ENCODE measurements at regions not wholly inside any gene's neighbourhood (a gene's known extent, or its start where the extent isn't known, plus 50 kb on each side); places are given as distances from the start of the nearest gene placed in this dataset.

DNA sequence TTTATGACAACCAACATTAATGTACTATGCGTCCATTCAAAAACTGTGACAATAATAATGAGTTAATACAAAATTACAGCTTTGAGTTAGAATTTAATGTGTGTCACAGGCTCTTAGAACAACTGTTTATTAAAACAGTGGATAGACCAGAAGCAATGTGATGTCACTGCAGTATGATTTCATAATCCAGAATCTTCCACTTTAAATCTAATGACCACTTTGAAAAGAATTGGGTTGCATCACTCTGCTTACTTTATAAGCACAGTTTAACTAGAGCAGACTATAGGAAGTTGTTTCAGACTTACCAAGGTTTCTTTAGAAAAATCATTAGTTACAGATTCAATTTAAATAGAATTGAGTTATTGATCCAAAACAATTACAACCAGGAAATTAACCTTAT is 758.5 kb downstream of the KCTD8 start:
- H3K27ac ChIP-seq (replicated peaks) = no peak overlapping the region
- no peak overlapping the region for H3K4me3 ChIP-seq (replicated peaks; ENCODE audit: insufficient read depth, low read length)
- no peaks in the 10 kb centered on the region for H3K27me3 ChIP-seq (ENCODE audit: insufficient read depth, poor library complexity, severe bottlenecking)
- TF ChIP-seq, protein P1, sequence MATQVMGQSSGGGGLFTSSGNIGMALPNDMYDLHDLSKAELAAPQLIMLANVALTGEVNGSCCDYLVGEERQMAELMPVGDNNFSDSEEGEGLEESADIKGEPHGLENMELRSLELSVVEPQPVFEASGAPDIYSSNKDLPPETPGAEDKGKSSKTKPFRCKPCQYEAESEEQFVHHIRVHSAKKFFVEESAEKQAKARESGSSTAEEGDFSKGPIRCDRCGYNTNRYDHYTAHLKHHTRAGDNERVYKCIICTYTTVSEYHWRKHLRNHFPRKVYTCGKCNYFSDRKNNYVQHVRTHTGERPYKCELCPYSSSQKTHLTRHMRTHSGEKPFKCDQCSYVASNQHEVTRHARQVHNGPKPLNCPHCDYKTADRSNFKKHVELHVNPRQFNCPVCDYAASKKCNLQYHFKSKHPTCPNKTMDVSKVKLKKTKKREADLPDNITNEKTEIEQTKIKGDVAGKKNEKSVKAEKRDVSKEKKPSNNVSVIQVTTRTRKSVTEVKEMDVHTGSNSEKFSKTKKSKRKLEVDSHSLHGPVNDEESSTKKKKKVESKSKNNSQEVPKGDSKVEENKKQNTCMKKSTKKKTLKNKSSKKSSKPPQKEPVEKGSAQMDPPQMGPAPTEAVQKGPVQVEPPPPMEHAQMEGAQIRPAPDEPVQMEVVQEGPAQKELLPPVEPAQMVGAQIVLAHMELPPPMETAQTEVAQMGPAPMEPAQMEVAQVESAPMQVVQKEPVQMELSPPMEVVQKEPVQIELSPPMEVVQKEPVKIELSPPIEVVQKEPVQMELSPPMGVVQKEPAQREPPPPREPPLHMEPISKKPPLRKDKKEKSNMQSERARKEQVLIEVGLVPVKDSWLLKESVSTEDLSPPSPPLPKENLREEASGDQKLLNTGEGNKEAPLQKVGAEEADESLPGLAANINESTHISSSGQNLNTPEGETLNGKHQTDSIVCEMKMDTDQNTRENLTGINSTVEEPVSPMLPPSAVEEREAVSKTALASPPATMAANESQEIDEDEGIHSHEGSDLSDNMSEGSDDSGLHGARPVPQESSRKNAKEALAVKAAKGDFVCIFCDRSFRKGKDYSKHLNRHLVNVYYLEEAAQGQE (IDR thresholded peaks at IDR 0.05; ENCODE audit: insufficient replicate concordance, low read depth) = no peak
- TF ChIP-seq, protein P2, sequence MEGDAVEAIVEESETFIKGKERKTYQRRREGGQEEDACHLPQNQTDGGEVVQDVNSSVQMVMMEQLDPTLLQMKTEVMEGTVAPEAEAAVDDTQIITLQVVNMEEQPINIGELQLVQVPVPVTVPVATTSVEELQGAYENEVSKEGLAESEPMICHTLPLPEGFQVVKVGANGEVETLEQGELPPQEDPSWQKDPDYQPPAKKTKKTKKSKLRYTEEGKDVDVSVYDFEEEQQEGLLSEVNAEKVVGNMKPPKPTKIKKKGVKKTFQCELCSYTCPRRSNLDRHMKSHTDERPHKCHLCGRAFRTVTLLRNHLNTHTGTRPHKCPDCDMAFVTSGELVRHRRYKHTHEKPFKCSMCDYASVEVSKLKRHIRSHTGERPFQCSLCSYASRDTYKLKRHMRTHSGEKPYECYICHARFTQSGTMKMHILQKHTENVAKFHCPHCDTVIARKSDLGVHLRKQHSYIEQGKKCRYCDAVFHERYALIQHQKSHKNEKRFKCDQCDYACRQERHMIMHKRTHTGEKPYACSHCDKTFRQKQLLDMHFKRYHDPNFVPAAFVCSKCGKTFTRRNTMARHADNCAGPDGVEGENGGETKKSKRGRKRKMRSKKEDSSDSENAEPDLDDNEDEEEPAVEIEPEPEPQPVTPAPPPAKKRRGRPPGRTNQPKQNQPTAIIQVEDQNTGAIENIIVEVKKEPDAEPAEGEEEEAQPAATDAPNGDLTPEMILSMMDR (IDR thresholded peaks at IDR 0.05; ENCODE audit: insufficient read depth, low read length) = no peak
- TF ChIP-seq POLR2AphosphoS5 (IDR thresholded peaks at IDR 0.05; ENCODE audit: low read depth) (no peak), GABPA (IDR thresholded peaks at IDR 0.05; ENCODE audit: low read depth) (no peak), SPI1 (IDR thresholded peaks at IDR 0.05; ENCODE audit: borderline replicate concordance, low read depth) (no peak)
- DNase-seq (ENCODE audit: low read depth in 1 of 2, low spot score in 1 of 2) = no peak

DNA sequence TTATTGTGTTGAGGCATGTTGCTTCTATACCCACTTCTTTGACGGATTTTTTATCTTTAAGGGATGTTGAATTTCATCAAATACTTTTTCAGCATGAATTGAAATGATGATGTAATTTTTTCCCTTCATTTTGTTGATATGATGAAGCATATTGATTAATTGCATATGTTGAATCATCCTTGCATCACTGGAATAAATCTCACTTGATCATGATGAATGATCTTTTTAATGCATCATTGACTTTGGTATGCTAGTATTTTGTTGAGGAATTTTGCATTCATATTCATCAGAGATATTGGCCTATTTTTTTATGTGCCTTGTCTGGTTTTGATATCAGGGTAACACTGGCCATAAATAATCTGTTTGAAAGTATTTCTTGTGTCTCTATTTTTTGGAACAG is 754.7 kb downstream of the KCTD8 start:
- Histone ChIP-seq H3K27ac (replicated peaks) (no peak overlapping the region), H3K27me3 (ENCODE audit: insufficient read depth, poor library complexity, severe bottlenecking) (no peaks in the 10 kb centered on the region), H3K4me3 (replicated peaks; ENCODE audit: insufficient read depth, low read length) (no peak overlapping the region)
- TF ChIP-seq GABPA (IDR thresholded peaks at IDR 0.05; ENCODE audit: low read depth) (no peak), SPI1 (IDR thresholded peaks at IDR 0.05; ENCODE audit: borderline replicate concordance, low read depth) (no peak), POLR2AphosphoS5 (IDR thresholded peaks at IDR 0.05; ENCODE audit: low read depth) (no peak)
- TF ChIP-seq, protein P2 (IDR thresholded peaks at IDR 0.05; ENCODE audit: insufficient read depth, low read length) = no peak
- TF ChIP-seq, protein P1 (IDR thresholded peaks at IDR 0.05; ENCODE audit: insufficient replicate concordance, low read depth) = no peak
- DNase-seq (ENCODE audit: low read depth in 1 of 2, low spot score in 1 of 2) = no peak

DNA sequence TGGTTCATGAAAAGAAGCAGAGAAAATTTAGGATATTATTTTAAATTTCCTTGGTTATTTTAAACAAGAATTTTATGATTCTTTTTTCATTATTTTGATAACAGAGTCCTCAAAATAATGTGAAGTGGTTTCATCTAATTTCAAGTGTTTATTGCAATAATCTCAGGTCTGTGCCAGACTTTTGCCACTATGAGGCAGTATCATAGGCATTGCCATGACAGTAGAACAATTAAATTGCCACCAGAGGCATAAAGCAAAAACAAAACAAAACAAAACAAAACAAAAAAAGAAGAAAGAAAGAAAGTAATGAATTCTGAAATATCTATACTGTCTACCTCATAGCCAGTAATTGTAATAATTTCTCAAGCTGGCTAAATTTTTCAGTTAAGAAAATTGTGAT is 739.2 kb downstream of the KCTD8 start:
- Histone ChIP-seq H3K4me3 (replicated peaks; ENCODE audit: insufficient read depth, low read length) (no peak overlapping the region), H3K27ac (replicated peaks) (no peak overlapping the region), H3K27me3 (ENCODE audit: insufficient read depth, poor library complexity, severe bottlenecking) (no peaks in the 10 kb centered on the region)
- TF ChIP-seq, protein P2 (IDR thresholded peaks at IDR 0.05; ENCODE audit: insufficient read depth, low read length) = no peak
- no peak for TF ChIP-seq GABPA (IDR thresholded peaks at IDR 0.05; ENCODE audit: low read depth)
- TF ChIP-seq, protein P1 (IDR thresholded peaks at IDR 0.05; ENCODE audit: insufficient replicate concordance, low read depth) = no peak
- no peak for TF ChIP-seq POLR2AphosphoS5 (IDR thresholded peaks at IDR 0.05; ENCODE audit: low read depth)
- no peak for TF ChIP-seq SPI1 (IDR thresholded peaks at IDR 0.05; ENCODE audit: borderline replicate concordance, low read depth)
- no peak for DNase-seq (ENCODE audit: low read depth in 1 of 2, low spot score in 1 of 2)
